Esophagus muscularis mucosa (tissue), 4 donors: ENCODE measurements at regions not wholly inside any gene's neighbourhood (a gene's known extent, or its start where the extent isn't known, plus 50 kb on each side); places are given as distances from the start of the nearest gene placed in this dataset.

Source experiments
- EP300 ChIP-seq: sonication (generic); formaldehyde crosslinking; IDR thresholded peaks from one replicate; pipeline ENCODE4 v1.6.1; 2017; ENCODE audit warnings: antibody characterized with exemption
- POLR2A ChIP-seq: fragments of 450-650 bp; IDR thresholded peaks from one replicate; pipeline ENCODE4 v1.6.1; 2017; ENCODE audit warnings: antibody characterized with exemption, moderate library complexity, mild to moderate bottlenecking, low read depth
- POLR2AphosphoS5 ChIP-seq, 2 donors: sonication (generic); formaldehyde crosslinking; IDR thresholded peaks; one replicate each; pipeline ENCODE4 v1.6.1; 2017; ENCODE audit warnings: antibody characterized with exemption in 2 of 2
- TF ChIP-seq, protein P1 (sequence below), 3 experiments: fragments of 200-600 bp in 2 of 3; fragments of 450-650 bp in 1 of 3; sonication (generic) in 2 of 3; IDR thresholded peaks; one replicate each; pipeline ENCODE4 v1.5.1; 2017 to 2019; ENCODE audit warnings: antibody characterized with exemption in 3 of 3, mild to moderate bottlenecking in 2 of 3, moderate library complexity in 1 of 3

DNA sequence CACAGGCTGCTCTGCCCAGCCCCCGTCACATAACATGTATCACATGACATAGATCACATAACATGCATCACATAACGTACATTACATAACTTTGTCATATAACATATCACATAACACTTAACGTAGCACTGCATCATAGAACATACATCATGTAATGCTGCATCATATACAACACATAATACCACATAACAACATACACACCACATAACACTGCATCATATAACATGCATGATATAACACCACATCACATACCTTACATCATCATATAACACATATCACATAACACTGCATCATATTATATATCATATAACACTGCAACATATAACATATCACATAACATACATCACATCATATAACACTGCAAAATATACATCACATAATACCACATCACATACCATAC, 83.8 kb downstream of the AXIN2 start:
- TF ChIP-seq, protein P1, sequence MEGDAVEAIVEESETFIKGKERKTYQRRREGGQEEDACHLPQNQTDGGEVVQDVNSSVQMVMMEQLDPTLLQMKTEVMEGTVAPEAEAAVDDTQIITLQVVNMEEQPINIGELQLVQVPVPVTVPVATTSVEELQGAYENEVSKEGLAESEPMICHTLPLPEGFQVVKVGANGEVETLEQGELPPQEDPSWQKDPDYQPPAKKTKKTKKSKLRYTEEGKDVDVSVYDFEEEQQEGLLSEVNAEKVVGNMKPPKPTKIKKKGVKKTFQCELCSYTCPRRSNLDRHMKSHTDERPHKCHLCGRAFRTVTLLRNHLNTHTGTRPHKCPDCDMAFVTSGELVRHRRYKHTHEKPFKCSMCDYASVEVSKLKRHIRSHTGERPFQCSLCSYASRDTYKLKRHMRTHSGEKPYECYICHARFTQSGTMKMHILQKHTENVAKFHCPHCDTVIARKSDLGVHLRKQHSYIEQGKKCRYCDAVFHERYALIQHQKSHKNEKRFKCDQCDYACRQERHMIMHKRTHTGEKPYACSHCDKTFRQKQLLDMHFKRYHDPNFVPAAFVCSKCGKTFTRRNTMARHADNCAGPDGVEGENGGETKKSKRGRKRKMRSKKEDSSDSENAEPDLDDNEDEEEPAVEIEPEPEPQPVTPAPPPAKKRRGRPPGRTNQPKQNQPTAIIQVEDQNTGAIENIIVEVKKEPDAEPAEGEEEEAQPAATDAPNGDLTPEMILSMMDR (IDR thresholded peaks at IDR 0.05): no peak
- TF ChIP-seq EP300 (no peak), POLR2AphosphoS5 (IDR thresholded peaks at IDR 0.05) (no peak), POLR2A (no peak)
